ENCODE measurements at regions not wholly inside any gene's neighbourhood (a gene's known extent, or its start where the extent isn't known, plus 50 kb on each side); places are given as distances from the start of the nearest gene placed in this dataset.

- no peak overlapping the region for H2AFZ ChIP-seq (ENCODE audit: low read depth, low read length, poor library complexity, severe bottlenecking)
- H3K27ac ChIP-seq (ENCODE audit: low read depth, low read length), result no peak overlapping the region
- CTCF ChIA-PET, result interaction anchor here (0.6 kb wide), 1 partner anchor 30 kb away, joined by 3 read pairs; no protein-coding TSS in a partner anchor
- H3K9me3 ChIP-seq (ENCODE audit: control insufficient read depth in 1 of 2, insufficient read depth in 1 of 2, low read depth in 1 of 2, low read length in 2 of 2), result peaks cover 5 to 25% of the 10 kb centered on the region in 2 experiments; a peak in 2 of 4 replicates
- H4K20me1 ChIP-seq (ENCODE audit: insufficient read depth), result no peaks in the 10 kb centered on the region
- H3K4me1 ChIP-seq (ENCODE audit: control insufficient read depth in 1 of 2, insufficient read depth in 2 of 2, low read length in 2 of 2), result no peaks in the 10 kb centered on the region
- DNase-seq (ENCODE audit: low read depth, low spot score), result no peak
- H3K79me2 ChIP-seq (ENCODE audit: insufficient read depth, low read length), result no peaks in the 10 kb centered on the region
- RAD21 ChIA-PET (ENCODE audit: low non-redundant PET in 1 of 2, low total read pairs in 2 of 2, uncharacterized antibody in 2 of 2, unreplicated experiment in 2 of 2), result no interaction called here
- BruUV-seq (replicated peaks), result no TSS peak
- H3K9ac ChIP-seq (ENCODE audit: low read length), result no peak overlapping the region
- H3K36me3 ChIP-seq (ENCODE audit: control insufficient read depth in 1 of 2, insufficient read depth in 2 of 2, low read length in 2 of 2), result no peaks in the 10 kb centered on the region
- no peak overlapping the region for H3K4me3 ChIP-seq (replicated peaks in 1 of 2; ENCODE audit: low read depth in 1 of 2, low read length in 2 of 2)
- no peak for TF ChIP-seq YY1 (IDR thresholded peaks at IDR 0.05; ENCODE audit: extremely low read depth, insufficient replicate concordance, low read depth, low read length)
- no peak for TF ChIP-seq RAD21 (IDR thresholded peaks at IDR 0.05; ENCODE audit: low read depth)
- TF ChIP-seq CTCF (IDR thresholded peaks at IDR 0.05 in 2 of 3, conservative IDR thresholded peaks at IDR 0.05 in 1 of 3; ENCODE audit: borderline replicate concordance in 1 of 3, insufficient read depth in 1 of 3, low read depth in 2 of 3, low read length in 2 of 3), result no peak
- no peak for TF ChIP-seq ATF3 (IDR thresholded peaks at IDR 0.05)
- TF ChIP-seq JUND (IDR thresholded peaks at IDR 0.05), result no peak
- no peak for TF ChIP-seq ZFX (IDR thresholded peaks at IDR 0.05)
- no peak for TF ChIP-seq SRF (IDR thresholded peaks at IDR 0.05; ENCODE audit: low read depth)
- TF ChIP-seq ZNF274 (IDR thresholded peaks at IDR 0.05; ENCODE audit: low read depth, low read length), result no peak
- TF ChIP-seq SIN3A (IDR thresholded peaks at IDR 0.05; ENCODE audit: low read depth), result no peak
- no peak for TF ChIP-seq POLR2AphosphoS5 (IDR thresholded peaks at IDR 0.05; ENCODE audit: low read depth, low read length)
- TF ChIP-seq CEBPB (IDR thresholded peaks at IDR 0.05; ENCODE audit: low read depth), result no peak
- no peak for TF ChIP-seq ELF1 (IDR thresholded peaks at IDR 0.05; ENCODE audit: borderline replicate concordance, low read depth)
- TF ChIP-seq FOSL1 (IDR thresholded peaks at IDR 0.05; ENCODE audit: low read depth), result no peak
- no peak overlapping the region for H3K4me2 ChIP-seq (ENCODE audit: low read length)
- POLR2A ChIA-PET, result no interaction called here
- H3K9me2 ChIP-seq (ENCODE audit: insufficient read depth), result no peaks in the 10 kb centered on the region
- no peaks in the 10 kb centered on the region for H3K27me3 ChIP-seq (ENCODE audit: insufficient read depth, low read length)
- intact Hi-C loops (cut with micrococcal nuclease), result no loop called here
- no peak for ATAC-seq
Observed at GRCh38 chr11:36974771-36975170, 376.7 kb upstream of the RAG2 start.
